ENCODE measurements at regions not wholly inside any gene's neighbourhood (a gene's known extent, or its start where the extent isn't known, plus 50 kb on each side); places are given as distances from the start of the nearest gene placed in this dataset.
A peak's percentile ranks its signal among the peaks of the same experiment; 100 is the strongest.

DNA sequence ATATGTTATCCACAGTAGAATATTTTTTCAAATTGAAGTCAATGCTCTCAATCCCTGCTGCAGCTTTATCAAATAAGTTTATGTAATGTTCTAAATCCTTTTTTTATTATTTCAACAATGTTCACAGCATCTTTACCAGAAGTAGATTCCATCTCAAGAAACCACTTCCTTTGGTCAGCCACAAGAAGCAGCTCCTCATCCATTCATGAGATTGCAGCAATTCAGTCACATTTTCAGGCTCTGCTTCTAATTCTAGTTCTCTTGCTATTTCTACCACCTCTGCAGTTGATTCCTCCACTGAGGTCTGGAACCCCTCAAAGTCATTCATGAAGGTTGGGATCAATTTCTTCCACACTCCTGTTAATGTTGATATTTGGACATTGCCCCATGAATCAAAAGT lies 2301.3 kb upstream of the TENM3 start:
- Histone ChIP-seq H3K4me1 (replicated peaks in 1 of 2) (no peaks in the 10 kb centered on the region), H3K27ac (no peak overlapping the region), H3K4me3 (no peak overlapping the region)
- in situ Hi-C loops (cut with MboI; ENCODE audit: low pct_unique_long_range_greater_than_20kb in 2 of 9, low sequenced_read_pairs in 9 of 9, unreplicated experiment in 9 of 9), result no loop called here
- ATAC-seq (replicated peaks in 6 of 8), result no peak

DNA sequence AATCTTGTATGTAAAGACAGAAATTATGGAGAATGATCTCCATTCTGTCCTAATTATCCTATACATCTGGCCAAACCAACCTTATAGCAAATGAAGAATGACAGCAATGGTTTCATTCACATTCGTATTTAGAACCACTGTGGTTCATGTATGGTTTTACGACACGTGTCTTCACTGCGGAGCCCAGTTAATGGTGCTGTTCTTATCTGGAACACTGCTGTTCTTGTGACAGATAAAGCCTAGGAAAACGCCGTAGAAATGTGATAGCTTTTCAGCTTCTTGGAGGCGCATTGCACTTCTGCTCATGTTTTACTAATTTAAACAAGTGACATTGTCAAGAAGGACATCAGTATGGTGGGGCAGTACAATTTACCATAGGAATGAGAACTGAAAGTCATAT lies 2266.4 kb upstream of the TENM3 start:
- 0 to 100% (median 78%) methylated on average over 1 to 6 of the region's 7 CpGs; no CpG with 5 or more reads in 1 of the 10 experiments for WGBS, 10 experiments
- H3K4me1 ChIP-seq (replicated peaks in 1 of 2), result no peaks in the 10 kb centered on the region
- in situ Hi-C loops (cut with MboI; ENCODE audit: low pct_unique_long_range_greater_than_20kb in 2 of 9, low sequenced_read_pairs in 9 of 9, unreplicated experiment in 9 of 9), result no loop called here
- H3K27ac ChIP-seq, result no peak overlapping the region
- H3K4me3 ChIP-seq, result no peak overlapping the region
- ATAC-seq (replicated peaks in 6 of 8), result peak in 1 of 8 experiments; percentile 26

DNA sequence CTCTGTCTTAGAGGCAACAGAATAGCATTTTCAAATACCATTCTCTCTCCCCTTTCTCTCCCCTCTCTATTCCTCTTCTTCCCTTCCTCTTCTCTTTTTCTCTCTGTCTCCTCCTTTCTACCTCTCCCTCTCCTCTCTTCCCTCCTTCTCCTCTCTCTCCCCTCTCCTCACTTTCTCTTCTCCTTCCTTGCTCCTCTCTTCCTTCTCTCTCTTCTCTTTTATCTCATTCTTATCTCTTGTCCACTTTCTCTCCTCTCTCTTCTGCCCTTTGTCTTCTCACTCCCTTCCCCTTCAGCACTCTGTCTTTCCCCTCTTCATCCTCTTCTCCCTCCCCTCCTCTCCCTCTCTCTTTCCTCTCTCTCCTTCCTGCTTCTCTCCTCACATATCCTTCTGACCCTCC lies 2265.8 kb upstream of the TENM3 start:
- Histone ChIP-seq H3K4me3 (no peak overlapping the region), H3K4me1 (replicated peaks in 1 of 2) (no peaks in the 10 kb centered on the region), H3K27ac (no peak overlapping the region)
- no peak for ATAC-seq (replicated peaks in 6 of 8)
- in situ Hi-C loops (cut with MboI; ENCODE audit: low pct_unique_long_range_greater_than_20kb in 2 of 9, low sequenced_read_pairs in 9 of 9, unreplicated experiment in 9 of 9), result no loop called here

DNA sequence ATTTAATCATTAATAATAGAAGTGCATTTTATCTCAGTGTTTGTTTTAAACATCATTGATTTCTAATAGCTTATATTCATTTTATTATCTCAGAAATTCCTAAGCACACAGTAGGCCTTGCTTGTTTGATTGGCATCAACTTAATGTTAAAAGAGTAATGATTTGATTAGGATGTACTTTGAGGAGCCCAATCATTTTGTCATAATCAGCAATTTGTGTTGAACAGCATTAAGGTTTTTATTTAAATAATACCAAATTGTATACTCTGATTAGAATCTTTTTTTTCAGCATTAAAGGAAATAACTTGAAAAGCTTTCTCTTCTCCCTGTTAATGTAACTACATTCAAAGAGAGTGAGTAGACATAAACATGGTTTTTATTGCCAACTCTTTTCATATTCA lies 2262.0 kb upstream of the TENM3 start:
- in situ Hi-C loops (cut with MboI; ENCODE audit: low pct_unique_long_range_greater_than_20kb in 2 of 9, low sequenced_read_pairs in 9 of 9, unreplicated experiment in 9 of 9), result no loop called here
- Histone ChIP-seq H3K4me1 (replicated peaks in 1 of 2) (no peaks in the 10 kb centered on the region), H3K27ac (no peak overlapping the region), H3K4me3 (no peak overlapping the region)
- no peak for ATAC-seq (replicated peaks in 6 of 8)

DNA sequence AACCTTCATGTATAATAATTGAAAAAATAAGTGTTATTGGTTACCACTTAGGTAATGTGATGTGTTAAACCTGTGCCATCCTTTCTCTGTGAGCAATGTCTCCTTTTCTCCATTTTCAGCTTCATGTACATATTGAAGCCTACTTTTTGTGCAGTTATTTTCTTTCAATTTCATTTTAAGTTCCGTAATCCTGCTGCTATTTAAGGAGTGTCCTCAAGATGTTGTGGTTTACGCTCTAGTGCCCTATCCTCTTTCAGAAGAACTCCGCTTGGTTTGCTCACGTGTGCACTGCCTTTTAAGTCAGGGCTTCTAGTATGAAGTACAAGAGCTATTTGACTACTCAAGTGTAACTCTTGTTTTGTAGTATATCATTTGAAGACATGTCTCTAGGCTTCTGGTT lies 2253.2 kb upstream of the TENM3 start:
- no peak overlapping the region for H3K4me3 ChIP-seq
- in situ Hi-C loops (cut with MboI; ENCODE audit: low pct_unique_long_range_greater_than_20kb in 2 of 9, low sequenced_read_pairs in 9 of 9, unreplicated experiment in 9 of 9), result no loop called here
- WGBS, 10 experiments, result 3 to 100% (median 88%) methylated on average over 2 to 4 of the region's 4 CpGs; no CpG with 5 or more reads in 1 of the 10 experiments
- H3K27ac ChIP-seq, result no peak overlapping the region
- H3K4me1 ChIP-seq (replicated peaks in 1 of 2), result no peaks in the 10 kb centered on the region
- no peak for ATAC-seq (replicated peaks in 6 of 8)

DNA sequence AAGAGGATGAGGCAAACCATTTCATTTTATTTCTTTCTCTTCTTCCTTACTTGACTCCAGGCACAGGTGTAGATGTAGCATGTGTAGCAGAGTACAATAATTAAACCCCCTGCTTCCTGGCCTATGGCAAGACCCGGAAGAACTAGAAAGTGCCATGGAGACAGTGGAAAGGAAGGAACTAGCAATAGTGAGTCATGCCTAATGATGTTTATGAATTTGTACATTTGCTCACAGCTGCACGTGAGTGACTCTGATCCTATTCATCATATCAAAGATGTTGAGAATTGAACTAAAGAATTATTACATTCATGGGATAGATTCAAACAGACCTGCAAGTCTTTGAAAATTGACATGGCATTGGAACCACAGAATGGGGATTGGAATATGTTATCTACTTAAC lies 2233.9 kb upstream of the TENM3 start:
- Histone ChIP-seq H3K4me3 (no peak overlapping the region), H3K4me1 (replicated peaks in 1 of 2) (no peaks in the 10 kb centered on the region), H3K27ac (no peak overlapping the region)
- in situ Hi-C loops (cut with MboI; ENCODE audit: low pct_unique_long_range_greater_than_20kb in 2 of 9, low sequenced_read_pairs in 9 of 9, unreplicated experiment in 9 of 9), result no loop called here
- 0 to 100% (median 73%) methylated on average over 1 to 2 of the region's 2 CpGs; no CpG with 5 or more reads in 2 of the 10 experiments for WGBS, 10 experiments
- ATAC-seq (replicated peaks in 6 of 8), result no peak

DNA sequence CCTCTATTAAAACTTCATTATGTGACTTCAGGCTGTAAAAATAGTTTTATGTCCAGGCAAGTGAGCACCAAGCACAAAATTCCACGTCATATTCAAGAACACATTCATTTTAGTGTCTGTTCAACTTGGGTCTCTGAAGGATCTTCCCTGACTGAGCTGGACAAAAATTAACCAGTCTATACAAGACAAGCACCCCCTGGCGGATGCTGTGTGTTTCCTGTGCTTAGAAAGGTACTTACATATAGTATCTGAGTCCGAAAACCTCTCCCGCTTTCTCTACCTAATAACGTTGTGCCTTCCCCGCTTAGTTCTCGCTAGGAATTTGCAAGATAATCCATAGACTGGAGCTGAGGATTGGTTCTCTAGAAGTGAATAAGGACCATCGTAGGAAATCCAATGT lies 2214.5 kb upstream of the TENM3 start:
- H3K4me1 ChIP-seq (replicated peaks in 1 of 2), result no peaks in the 10 kb centered on the region
- peak in 2 of 8 experiments; percentile 23 to 59 for ATAC-seq (replicated peaks in 6 of 8)
- H3K4me3 ChIP-seq, result no peak overlapping the region
- H3K27ac ChIP-seq, result no peak overlapping the region
- in situ Hi-C loops (cut with MboI; ENCODE audit: low pct_unique_long_range_greater_than_20kb in 2 of 9, low sequenced_read_pairs in 9 of 9, unreplicated experiment in 9 of 9), result no loop called here
- 0 to 90% (median 63%) methylated on average over 1 to 8 of the region's 8 CpGs; no CpG with 5 or more reads in 1 of the 10 experiments for WGBS, 10 experiments

DNA sequence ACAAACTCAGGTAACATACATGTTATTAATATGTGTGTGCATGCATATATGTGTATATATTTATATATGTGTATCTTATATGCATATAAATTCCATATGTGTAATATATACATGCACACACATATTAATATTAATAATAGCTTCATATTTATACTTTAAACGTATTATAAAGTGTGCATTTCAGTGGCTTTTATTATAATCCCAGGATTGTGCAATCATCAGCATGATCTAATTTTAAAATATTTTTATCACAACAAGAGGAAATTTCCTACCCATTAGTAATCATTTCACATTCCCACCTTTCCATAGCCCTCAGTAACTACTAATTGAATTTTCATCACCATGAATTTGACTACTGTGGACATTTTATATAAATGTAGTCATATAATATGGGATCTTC lies 2211.9 kb upstream of the TENM3 start:
- Histone ChIP-seq H3K27ac (no peak overlapping the region), H3K4me1 (replicated peaks in 1 of 2) (no peaks in the 10 kb centered on the region), H3K4me3 (no peak overlapping the region)
- WGBS, 10 experiments, result 0 to 100% (median 60%) methylated on average over 1 of the region's 1 CpG; no CpG with 5 or more reads in 2 of the 10 experiments
- no peak for ATAC-seq (replicated peaks in 6 of 8)
- in situ Hi-C loops (cut with MboI; ENCODE audit: low pct_unique_long_range_greater_than_20kb in 2 of 9, low sequenced_read_pairs in 9 of 9, unreplicated experiment in 9 of 9), result no loop called here

DNA sequence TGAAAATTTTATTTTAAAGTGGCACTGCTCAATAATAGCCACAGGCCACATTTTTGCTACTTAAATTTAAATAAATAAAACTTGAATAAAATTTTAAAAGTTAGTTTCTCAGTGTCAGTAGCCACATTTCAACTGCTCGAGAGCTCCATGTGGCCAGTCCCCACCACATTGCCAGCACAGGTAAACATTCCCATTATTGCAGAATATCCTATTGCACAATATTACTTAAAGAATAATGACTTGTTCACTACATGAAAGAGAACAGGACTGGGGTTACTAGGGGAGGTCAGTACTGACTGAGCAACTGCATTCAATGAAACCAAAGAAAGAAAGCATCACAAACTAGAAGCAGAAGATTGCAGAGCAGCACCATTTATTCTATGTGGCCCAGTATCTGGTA lies 2201.6 kb upstream of the TENM3 start:
- ATAC-seq (replicated peaks in 6 of 8), result no peak
- H3K4me3 ChIP-seq, result no peak overlapping the region
- no peaks in the 10 kb centered on the region for H3K4me1 ChIP-seq (replicated peaks in 1 of 2)
- H3K27ac ChIP-seq, result no peak overlapping the region
- WGBS, 10 experiments, result 0 to 100% (median 80%) methylated on average over 1 of the region's 1 CpG; no CpG with 5 or more reads in 3 of the 10 experiments
- in situ Hi-C loops (cut with MboI; ENCODE audit: low pct_unique_long_range_greater_than_20kb in 2 of 9, low sequenced_read_pairs in 9 of 9, unreplicated experiment in 9 of 9), result no loop called here

DNA sequence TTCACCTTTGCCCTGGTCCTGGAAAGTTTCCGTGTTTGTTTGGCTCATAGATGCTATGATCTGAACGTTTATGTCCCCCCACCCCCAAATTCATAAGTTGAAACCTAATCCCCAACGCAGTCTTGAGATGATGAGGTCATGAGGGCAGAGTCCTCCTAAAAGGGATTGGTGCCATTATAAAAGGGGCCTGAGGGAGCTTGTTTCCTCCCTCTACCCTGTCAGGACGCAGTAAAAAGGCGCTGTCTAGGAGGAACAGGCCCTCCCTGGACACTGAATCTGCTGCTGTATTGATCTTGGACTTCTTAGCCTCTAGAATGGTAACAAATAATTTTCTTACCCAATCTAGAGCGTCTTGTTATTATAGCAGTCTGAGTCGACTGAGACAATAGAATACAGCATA lies 2190.6 kb upstream of the TENM3 start:
- WGBS, 10 experiments, result 0 to 88% (median 60%) methylated on average over 1 to 6 of the region's 7 CpGs; no CpG with 5 or more reads in 1 of the 10 experiments
- peaks cover 0 to 2% of the 10 kb centered on the region in 2 donors for H3K4me1 ChIP-seq (replicated peaks in 1 of 2)
- ATAC-seq (replicated peaks in 6 of 8), result no peak
- in situ Hi-C loops (cut with MboI; ENCODE audit: low pct_unique_long_range_greater_than_20kb in 2 of 9, low sequenced_read_pairs in 9 of 9, unreplicated experiment in 9 of 9), result no loop called here
- no peak overlapping the region for H3K4me3 ChIP-seq
- no peak overlapping the region for H3K27ac ChIP-seq

DNA sequence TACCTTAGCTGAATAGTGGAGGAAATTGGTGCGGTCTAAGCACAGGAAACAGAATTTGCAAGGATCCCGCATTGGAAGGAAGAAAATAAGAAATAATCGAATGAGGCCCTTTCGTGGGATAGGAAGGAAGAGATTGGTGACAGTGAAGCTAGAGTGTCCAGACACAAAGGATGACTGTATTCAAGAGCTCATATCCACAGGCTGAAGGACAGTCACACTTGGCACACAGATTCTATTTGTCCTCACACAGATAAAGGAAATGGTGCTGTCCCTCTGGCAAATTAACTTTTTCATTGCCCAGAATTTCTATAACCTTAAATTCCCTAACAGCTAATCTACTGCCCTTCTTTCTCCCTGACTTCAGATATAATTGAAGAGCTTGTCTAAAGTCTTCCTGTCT lies 2188.9 kb upstream of the TENM3 start:
- in situ Hi-C loops (cut with MboI; ENCODE audit: low pct_unique_long_range_greater_than_20kb in 2 of 9, low sequenced_read_pairs in 9 of 9, unreplicated experiment in 9 of 9), result no loop called here
- H3K4me3 ChIP-seq, result no peak overlapping the region

DNA sequence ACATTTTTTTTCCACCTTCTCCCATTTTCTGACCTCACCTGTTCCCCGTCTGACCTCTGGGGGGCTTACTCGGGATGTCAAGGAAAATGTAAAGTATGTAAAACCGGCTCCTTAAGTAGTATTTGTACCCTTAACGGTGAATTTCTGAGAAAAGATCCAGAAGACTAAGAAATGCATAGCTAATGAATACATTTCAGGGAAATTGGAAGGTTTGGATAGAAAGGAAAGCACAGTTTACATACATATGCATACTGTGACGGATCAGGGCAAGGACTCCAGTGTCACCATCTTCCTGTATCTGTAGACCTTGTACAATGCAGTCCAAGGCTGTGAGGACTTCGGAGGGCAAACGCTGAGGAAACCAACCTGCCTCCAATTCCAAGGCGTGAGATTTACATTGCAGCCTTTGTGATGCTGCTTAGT lies 2185.9 kb upstream of the TENM3 start:
- peaks cover 0 to 8% of the 10 kb centered on the region in 2 donors for H3K4me1 ChIP-seq (replicated peaks in 1 of 2)
- ATAC-seq (replicated peaks in 6 of 8), result peak in 7 of 8 experiments; percentile 9 to 32 (median 20)
- peak overlapping the region; percentile 80 to 82 for H3K27ac ChIP-seq
- 0 to 30% (median 8%) methylated on average over 2 to 8 of the region's 8 CpGs for WGBS, 10 experiments
- in situ Hi-C loops (cut with MboI; ENCODE audit: low pct_unique_long_range_greater_than_20kb in 2 of 9, low sequenced_read_pairs in 9 of 9, unreplicated experiment in 9 of 9), result no loop called here
- H3K4me3 ChIP-seq, result peak overlapping the region; percentile 64 to 91 (median 86)

More for the DNA sequence above, 2188.9 kb upstream of the TENM3 start:
- H3K4me1 ChIP-seq (replicated peaks in 1 of 2), result peaks cover 0 to 2% of the 10 kb centered on the region in 2 donors
- no peak for ATAC-seq (replicated peaks in 6 of 8)
- H3K27ac ChIP-seq, result no peak overlapping the region
- 7 to 100% (median 78%) methylated on average over 1 to 4 of the region's 4 CpGs for WGBS, 10 experiments

DNA sequence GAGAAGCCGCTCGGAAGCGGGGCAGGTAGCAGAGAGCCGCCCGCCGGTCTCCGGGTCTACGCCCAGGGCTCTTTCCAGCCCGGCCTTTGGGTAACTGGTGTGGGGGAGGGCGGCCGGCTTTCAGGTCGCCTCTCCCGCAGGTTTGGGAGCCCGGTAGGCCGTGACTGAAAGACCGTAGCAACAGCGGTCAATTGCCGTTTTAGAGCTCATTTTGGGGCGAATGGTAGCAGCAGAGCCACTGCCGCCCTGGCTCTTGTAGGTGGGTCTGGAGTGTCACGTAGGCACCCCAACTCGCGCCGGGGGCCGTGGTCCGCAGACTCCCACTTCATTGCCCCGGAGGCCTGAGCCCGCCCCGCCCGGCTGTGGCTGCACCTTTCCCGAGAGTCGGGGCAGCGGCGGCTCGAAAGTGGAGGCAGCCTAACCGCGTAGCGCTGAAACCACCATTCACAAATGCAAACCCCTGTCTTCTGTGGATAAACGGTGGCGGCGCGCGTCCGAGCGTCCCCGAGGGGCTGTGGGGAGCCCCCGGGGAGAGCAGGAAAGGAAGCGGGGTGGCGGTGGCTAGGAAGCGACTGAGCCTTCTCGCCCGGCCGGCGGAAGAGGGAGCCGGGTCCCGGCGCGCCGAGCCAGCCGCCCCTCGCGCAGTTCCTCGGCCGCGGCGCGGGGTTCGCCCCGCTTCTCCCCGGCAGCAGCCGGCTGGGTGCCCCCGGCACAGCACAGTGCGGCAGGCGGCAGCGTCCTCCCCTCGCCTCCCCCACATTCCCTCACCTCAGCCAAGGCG lies 2185.1 kb upstream of the TENM3 start:
- Histone ChIP-seq H3K27ac (peak overlapping the region; percentile 80 to 82), H3K4me3 (peak overlapping the region; percentile 64 to 91 (median 86)), H3K4me1 (replicated peaks in 1 of 2) (peaks cover 0 to 8% of the 10 kb centered on the region in 2 donors)
- WGBS, 10 experiments, result 0 to 2% (median 0%) methylated on average over 12 to 16 of the region's 77 CpGs; no CpG with 5 or more reads in 7 of the 10 experiments
- ATAC-seq (replicated peaks in 6 of 8), result peak; percentile 15 to 74 (median 69)
- in situ Hi-C loops (cut with MboI; ENCODE audit: low pct_unique_long_range_greater_than_20kb in 2 of 9, low sequenced_read_pairs in 9 of 9, unreplicated experiment in 9 of 9), result no loop called here

DNA sequence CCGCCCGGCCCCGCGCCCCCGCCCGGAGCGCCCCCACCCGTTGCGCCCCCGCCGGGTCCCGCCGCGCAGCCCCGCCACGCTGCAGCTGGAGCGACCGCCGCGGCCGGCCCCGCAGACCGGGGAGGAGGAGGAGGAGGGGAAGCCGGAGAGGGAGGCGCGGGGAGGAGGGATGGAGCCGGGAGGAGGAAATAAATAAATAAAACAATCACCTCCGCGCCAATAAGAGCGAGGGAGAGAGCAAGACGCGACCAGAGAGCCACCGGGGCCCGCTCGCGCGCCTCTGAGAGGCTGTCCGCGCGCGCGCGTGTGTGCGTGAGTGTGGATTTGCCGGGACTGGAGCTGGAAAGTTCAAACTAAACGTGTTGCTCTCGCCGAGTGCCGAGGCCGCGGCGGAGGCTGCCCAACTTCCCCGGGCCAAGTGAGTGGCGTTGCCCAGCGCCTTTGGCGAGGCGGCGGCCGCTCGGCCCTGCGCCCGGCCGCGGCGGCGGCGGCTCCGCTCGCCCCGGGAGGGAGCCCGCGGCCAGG lies 2184.4 kb upstream of the TENM3 start:
- H3K27ac ChIP-seq, result peak overlapping the region; percentile 80 to 82
- ATAC-seq (replicated peaks in 6 of 8), result peak; percentile 57 to 88 (median 84)

More for the DNA sequence above, 2184.4 kb upstream of the TENM3 start:
- peak overlapping the region; percentile 64 to 91 (median 86) for H3K4me3 ChIP-seq
- in situ Hi-C loops (cut with MboI; ENCODE audit: low pct_unique_long_range_greater_than_20kb in 2 of 9, low sequenced_read_pairs in 9 of 9, unreplicated experiment in 9 of 9), result no loop called here
- 3% methylated on average over 8 of the region's 72 CpGs; no CpG with 5 or more reads in 9 of the 10 experiments for WGBS, 10 experiments
- H3K4me1 ChIP-seq (replicated peaks in 1 of 2), result peaks cover 0 to 8% of the 10 kb centered on the region in 2 donors
